ENCODE measurements at regions not wholly inside any gene's neighbourhood (a gene's known extent, or its start where the extent isn't known, plus 50 kb on each side); places are given as distances from the start of the nearest gene placed in this dataset.

- DNase-seq, result no peak
- TF ChIP-seq CTCF (IDR thresholded peaks at IDR 0.05), result no peak
- TF ChIP-seq POLR2A (IDR thresholded peaks at IDR 0.05), result no peak
- TF ChIP-seq EP300 (IDR thresholded peaks at IDR 0.05), result no peak
- TF ChIP-seq POLR2AphosphoS5 (IDR thresholded peaks at IDR 0.05), result no peak
- no peaks in the 10 kb centered on the region for H3K27me3 ChIP-seq
- H3K27ac ChIP-seq, result no peak overlapping the region
- no peaks in the 10 kb centered on the region for H3K9me3 ChIP-seq
- H3K4me1 ChIP-seq, result no peaks in the 10 kb centered on the region
- H3K36me3 ChIP-seq, result no peaks in the 10 kb centered on the region
- intact Hi-C loops (cut with DNase I; ENCODE audit: low total_unique reads), result no loop called here
- no peak overlapping the region for H3K4me3 ChIP-seq
- 79 to 95% (median 91%) methylated on average over 2 of the region's 2 CpGs for WGBS, 5 donors
Observed at GRCh38 chr7:41573443-41573842, 129.4 kb downstream of the INHBA start.

DNA sequence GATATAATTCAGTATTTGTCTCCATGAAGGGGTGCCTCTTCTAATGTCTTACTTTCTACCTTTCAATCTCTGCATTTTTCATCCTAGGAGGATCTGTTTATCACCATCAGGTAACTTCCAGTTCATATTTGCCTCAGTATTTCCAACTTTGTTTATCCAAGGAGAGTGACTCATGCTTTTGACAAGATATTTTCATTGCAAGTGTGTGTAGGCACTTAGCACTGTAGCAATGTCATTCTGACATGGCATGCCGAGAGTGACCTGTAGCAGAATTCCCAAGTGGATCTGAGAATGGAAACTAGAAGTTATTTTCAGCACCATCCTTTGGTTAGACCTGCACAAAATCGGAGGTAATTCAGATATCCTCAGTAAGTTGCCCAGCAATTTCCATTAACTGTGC is 129.9 kb downstream of the INHBA start:
- Histone ChIP-seq H3K9me3 (no peaks in the 10 kb centered on the region), H3K4me3 (no peak overlapping the region), H3K4me1 (no peaks in the 10 kb centered on the region), H3K27ac (no peak overlapping the region), H3K27me3 (no peaks in the 10 kb centered on the region), H3K36me3 (no peaks in the 10 kb centered on the region)
- DNase-seq, result no peak
- TF ChIP-seq EP300 (IDR thresholded peaks at IDR 0.05), result no peak
- no peak for TF ChIP-seq POLR2AphosphoS5 (IDR thresholded peaks at IDR 0.05)
- TF ChIP-seq POLR2A (IDR thresholded peaks at IDR 0.05), result no peak
- TF ChIP-seq CTCF (IDR thresholded peaks at IDR 0.05), result no peak
- 56 to 81% (median 71%) methylated on average over 2 of the region's 2 CpGs for WGBS, 5 donors
- intact Hi-C loops (cut with DNase I; ENCODE audit: low total_unique reads), result no loop called here

GRCh38 chr7:41571573-41571972 is 131.3 kb downstream of the INHBA start:
- TF ChIP-seq CTCF (IDR thresholded peaks at IDR 0.05) (no peak), POLR2AphosphoS5 (IDR thresholded peaks at IDR 0.05) (no peak), EP300 (IDR thresholded peaks at IDR 0.05) (no peak), POLR2A (IDR thresholded peaks at IDR 0.05) (no peak)
- Histone ChIP-seq H3K4me1 (no peaks in the 10 kb centered on the region), H3K36me3 (no peaks in the 10 kb centered on the region), H3K9me3 (no peaks in the 10 kb centered on the region), H3K27me3 (no peaks in the 10 kb centered on the region), H3K4me3 (no peak overlapping the region), H3K27ac (no peak overlapping the region)
- intact Hi-C loops (cut with DNase I; ENCODE audit: low total_unique reads), result no loop called here
- WGBS, 5 donors, result 80 to 88% (median 84%) methylated on average over 5 of the region's 5 CpGs
- no peak for DNase-seq

DNA sequence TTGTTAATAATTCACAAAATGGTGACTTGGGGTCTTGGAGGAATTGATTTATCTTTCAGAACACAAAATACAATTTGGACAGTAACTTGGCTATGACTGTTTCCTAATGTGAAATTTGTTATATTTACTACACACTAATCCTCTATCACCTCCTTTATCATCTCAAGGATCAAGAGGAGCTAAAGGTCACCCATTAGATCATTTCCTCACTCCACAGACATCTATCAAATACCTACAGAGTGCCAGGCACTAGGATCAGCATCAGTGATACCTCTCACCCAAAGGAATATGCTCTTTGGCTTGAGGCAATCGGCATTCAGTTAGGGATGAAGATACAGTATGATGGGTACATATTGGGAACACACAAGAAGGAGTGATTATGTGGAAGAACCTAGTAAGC is 132.1 kb downstream of the INHBA start:
- H3K27me3 ChIP-seq, result no peaks in the 10 kb centered on the region
- no peaks in the 10 kb centered on the region for H3K4me1 ChIP-seq
- intact Hi-C loops (cut with DNase I; ENCODE audit: low total_unique reads), result no loop called here
- H3K36me3 ChIP-seq, result no peaks in the 10 kb centered on the region
- TF ChIP-seq POLR2AphosphoS5 (IDR thresholded peaks at IDR 0.05), result no peak
- no peaks in the 10 kb centered on the region for H3K9me3 ChIP-seq
- DNase-seq, result no peak
- 84 to 96% (median 93%) methylated on average over 1 of the region's 1 CpG for WGBS, 5 donors
- H3K27ac ChIP-seq, result no peak overlapping the region
- H3K4me3 ChIP-seq, result no peak overlapping the region

DNA sequence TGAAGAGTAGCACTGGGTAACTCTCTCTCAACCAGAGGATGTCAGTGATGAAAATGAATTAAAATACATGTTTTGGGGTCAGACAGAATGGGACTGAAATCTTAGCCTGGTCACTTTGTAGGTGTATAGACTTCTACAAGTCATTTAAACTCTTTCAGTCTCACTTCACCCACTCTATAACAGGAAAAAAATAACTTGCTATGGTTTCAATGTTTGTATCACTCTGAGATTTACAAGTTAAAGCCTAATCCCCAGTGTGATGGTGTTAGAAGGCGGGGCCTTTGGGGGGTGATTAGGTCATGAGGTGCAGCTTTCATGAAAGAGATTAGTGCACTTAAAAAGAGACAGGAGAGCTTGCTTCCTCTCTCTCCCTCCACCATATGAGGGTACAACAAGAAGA is 134.8 kb downstream of the INHBA start:
- Histone ChIP-seq H3K27ac (no peak overlapping the region), H3K4me1 (no peaks in the 10 kb centered on the region), H3K36me3 (no peaks in the 10 kb centered on the region), H3K4me3 (no peak overlapping the region), H3K9me3 (no peaks in the 10 kb centered on the region), H3K27me3 (peaks cover 0 to 10% (median 0%) of the 10 kb centered on the region in 3 donors)
- 48 to 68% (median 62%) methylated on average over 1 of the region's 1 CpG for WGBS, 5 donors
- intact Hi-C loops (cut with DNase I; ENCODE audit: low total_unique reads), result no loop called here
- DNase-seq, result no peak
- TF ChIP-seq EP300 (IDR thresholded peaks at IDR 0.05) (no peak), POLR2A (IDR thresholded peaks at IDR 0.05) (no peak)

Measured in stomach (tissue), 8 donors.